ENCODE measurements at regions not wholly inside any gene's neighbourhood (a gene's known extent, or its start where the extent isn't known, plus 50 kb on each side); places are given as distances from the start of the nearest gene placed in this dataset.

GRCh38 chr9:30511666-30512065, 1872.8 kb upstream of the ACO1 start:
- Histone ChIP-seq H3F3A (ENCODE audit: control insufficient read depth, insufficient read depth) (no peaks in the 10 kb centered on the region), H3K4me2 (ENCODE audit: low read length) (no peak overlapping the region), H3K27ac (ENCODE audit: low read depth, low read length) (no peak overlapping the region), H4K20me1 (ENCODE audit: control insufficient read depth, insufficient read depth, low read depth, low read length) (no peaks in the 10 kb centered on the region), H3K9me3 (ENCODE audit: control insufficient read depth, insufficient read depth, low read length) (no peaks in the 10 kb centered on the region), H3K4me1 (ENCODE audit: control insufficient read depth, low read length) (no peaks in the 10 kb centered on the region), H3K4me3 (ENCODE audit: low read length) (no peak overlapping the region), H3K36me3 (ENCODE audit: control insufficient read depth, low read length) (no peaks in the 10 kb centered on the region), H3K27me3 (ENCODE audit: control insufficient read depth, low read length) (no peaks in the 10 kb centered on the region), H3K79me2 (ENCODE audit: control insufficient read depth, low read length) (no peaks in the 10 kb centered on the region), H3K9me2 (replicated peaks; ENCODE audit: control insufficient read depth, low read length) (no peaks in the 10 kb centered on the region)
- TF ChIP-seq CTCF (IDR thresholded peaks at IDR 0.05; ENCODE audit: low read depth, low read length, poor library complexity, severe bottlenecking) (no peak), EZH2phosphoT487 (IDR thresholded peaks at IDR 0.05; ENCODE audit: borderline replicate concordance, low read length) (no peak)

- TF ChIP-seq CTCF (IDR thresholded peaks at IDR 0.05; ENCODE audit: low read depth, low read length, poor library complexity, severe bottlenecking) (no peak), EZH2phosphoT487 (IDR thresholded peaks at IDR 0.05; ENCODE audit: borderline replicate concordance, low read length) (no peak)
- Histone ChIP-seq H3K36me3 (ENCODE audit: control insufficient read depth, low read length) (no peaks in the 10 kb centered on the region), H3K4me1 (ENCODE audit: control insufficient read depth, low read length) (no peaks in the 10 kb centered on the region), H3K27me3 (ENCODE audit: control insufficient read depth, low read length) (no peaks in the 10 kb centered on the region), H4K20me1 (ENCODE audit: control insufficient read depth, insufficient read depth, low read depth, low read length) (no peaks in the 10 kb centered on the region), H3K4me3 (ENCODE audit: low read length) (no peak overlapping the region), H3K9me2 (replicated peaks; ENCODE audit: control insufficient read depth, low read length) (no peaks in the 10 kb centered on the region), H3K27ac (ENCODE audit: low read depth, low read length) (no peak overlapping the region), H3K9me3 (ENCODE audit: control insufficient read depth, insufficient read depth, low read length) (no peaks in the 10 kb centered on the region), H3K4me2 (ENCODE audit: low read length) (no peak overlapping the region), H3K79me2 (ENCODE audit: control insufficient read depth, low read length) (no peaks in the 10 kb centered on the region), H3F3A (ENCODE audit: control insufficient read depth, insufficient read depth) (no peaks in the 10 kb centered on the region)
Measured at GRCh38 chr9:30519166-30519565, 1865.3 kb upstream of the ACO1 start.

GRCh38 chr9:30519756-30520155, 1864.7 kb upstream of the ACO1 start:
- H3K27ac ChIP-seq (ENCODE audit: low read depth, low read length), result no peak overlapping the region
- no peaks in the 10 kb centered on the region for H3K27me3 ChIP-seq (ENCODE audit: control insufficient read depth, low read length)
- H3F3A ChIP-seq (ENCODE audit: control insufficient read depth, insufficient read depth), result no peaks in the 10 kb centered on the region
- no peaks in the 10 kb centered on the region for H3K79me2 ChIP-seq (ENCODE audit: control insufficient read depth, low read length)
- H3K4me1 ChIP-seq (ENCODE audit: control insufficient read depth, low read length), result no peaks in the 10 kb centered on the region
- H3K9me3 ChIP-seq (ENCODE audit: control insufficient read depth, insufficient read depth, low read length), result no peaks in the 10 kb centered on the region
- no peak overlapping the region for H3K4me2 ChIP-seq (ENCODE audit: low read length)
- no peak for TF ChIP-seq EZH2phosphoT487 (IDR thresholded peaks at IDR 0.05; ENCODE audit: borderline replicate concordance, low read length)
- TF ChIP-seq CTCF (IDR thresholded peaks at IDR 0.05; ENCODE audit: low read depth, low read length, poor library complexity, severe bottlenecking), result no peak
- no peaks in the 10 kb centered on the region for H3K9me2 ChIP-seq (replicated peaks; ENCODE audit: control insufficient read depth, low read length)
- H3K4me3 ChIP-seq (ENCODE audit: low read length), result no peak overlapping the region
- H4K20me1 ChIP-seq (ENCODE audit: control insufficient read depth, insufficient read depth, low read depth, low read length), result no peaks in the 10 kb centered on the region
- H3K36me3 ChIP-seq (ENCODE audit: control insufficient read depth, low read length), result no peaks in the 10 kb centered on the region

- no peaks in the 10 kb centered on the region for H3K36me3 ChIP-seq (ENCODE audit: control insufficient read depth, low read length)
- no peak overlapping the region for H3K4me2 ChIP-seq (ENCODE audit: low read length)
- H3K9me2 ChIP-seq (replicated peaks; ENCODE audit: control insufficient read depth, low read length), result no peaks in the 10 kb centered on the region
- no peaks in the 10 kb centered on the region for H3F3A ChIP-seq (ENCODE audit: control insufficient read depth, insufficient read depth)
- no peaks in the 10 kb centered on the region for H3K27me3 ChIP-seq (ENCODE audit: control insufficient read depth, low read length)
- no peak overlapping the region for H3K27ac ChIP-seq (ENCODE audit: low read depth, low read length)
- no peak overlapping the region for H3K4me3 ChIP-seq (ENCODE audit: low read length)
- TF ChIP-seq CTCF (IDR thresholded peaks at IDR 0.05; ENCODE audit: low read depth, low read length, poor library complexity, severe bottlenecking) (no peak), EZH2phosphoT487 (IDR thresholded peaks at IDR 0.05; ENCODE audit: borderline replicate concordance, low read length) (no peak)
- H4K20me1 ChIP-seq (ENCODE audit: control insufficient read depth, insufficient read depth, low read depth, low read length), result no peaks in the 10 kb centered on the region
- H3K4me1 ChIP-seq (ENCODE audit: control insufficient read depth, low read length), result no peaks in the 10 kb centered on the region
- no peaks in the 10 kb centered on the region for H3K9me3 ChIP-seq (ENCODE audit: control insufficient read depth, insufficient read depth, low read length)
- H3K79me2 ChIP-seq (ENCODE audit: control insufficient read depth, low read length), result no peaks in the 10 kb centered on the region
Measured at GRCh38 chr9:30522061-30522460, 1862.4 kb upstream of the ACO1 start.

Measured in DOHH2 (cell line).